ENCODE measurements at regions not wholly inside any gene's neighbourhood (a gene's known extent, or its start where the extent isn't known, plus 50 kb on each side); places are given as distances from the start of the nearest gene placed in this dataset.

DNA sequence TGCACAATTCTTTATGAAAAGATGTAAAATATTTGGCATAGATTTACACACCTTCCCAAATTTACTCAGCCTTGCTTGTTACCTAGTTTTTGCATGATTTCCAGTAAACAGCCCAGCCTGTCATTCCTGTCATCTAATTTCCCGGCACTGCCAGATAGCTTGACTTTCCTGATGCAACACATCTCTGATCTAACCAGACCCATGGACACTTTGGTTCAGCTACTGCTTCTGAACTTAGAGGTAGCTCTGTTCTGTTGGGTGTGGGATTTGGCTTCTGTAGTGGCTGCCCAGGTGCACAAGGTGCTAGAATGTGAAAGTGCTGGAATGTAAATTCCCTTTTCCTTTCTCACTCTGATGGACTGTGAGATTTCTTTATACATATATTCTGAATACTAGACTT, 1033.5 kb downstream of the SLITRK1 start:
- Histone ChIP-seq H3K27me3 (no peaks in the 10 kb centered on the region), H3K9me3 (no peaks in the 10 kb centered on the region), H3K27ac (no peak overlapping the region), H3K4me3 (no peak overlapping the region), H3K4me1 (no peaks in the 10 kb centered on the region), H3K36me3 (no peaks in the 10 kb centered on the region)
- no peak for DNase-seq
- intact Hi-C loops (cut with DNase I; ENCODE audit: low total_unique reads): no loop called here
- TF ChIP-seq, protein P1, sequence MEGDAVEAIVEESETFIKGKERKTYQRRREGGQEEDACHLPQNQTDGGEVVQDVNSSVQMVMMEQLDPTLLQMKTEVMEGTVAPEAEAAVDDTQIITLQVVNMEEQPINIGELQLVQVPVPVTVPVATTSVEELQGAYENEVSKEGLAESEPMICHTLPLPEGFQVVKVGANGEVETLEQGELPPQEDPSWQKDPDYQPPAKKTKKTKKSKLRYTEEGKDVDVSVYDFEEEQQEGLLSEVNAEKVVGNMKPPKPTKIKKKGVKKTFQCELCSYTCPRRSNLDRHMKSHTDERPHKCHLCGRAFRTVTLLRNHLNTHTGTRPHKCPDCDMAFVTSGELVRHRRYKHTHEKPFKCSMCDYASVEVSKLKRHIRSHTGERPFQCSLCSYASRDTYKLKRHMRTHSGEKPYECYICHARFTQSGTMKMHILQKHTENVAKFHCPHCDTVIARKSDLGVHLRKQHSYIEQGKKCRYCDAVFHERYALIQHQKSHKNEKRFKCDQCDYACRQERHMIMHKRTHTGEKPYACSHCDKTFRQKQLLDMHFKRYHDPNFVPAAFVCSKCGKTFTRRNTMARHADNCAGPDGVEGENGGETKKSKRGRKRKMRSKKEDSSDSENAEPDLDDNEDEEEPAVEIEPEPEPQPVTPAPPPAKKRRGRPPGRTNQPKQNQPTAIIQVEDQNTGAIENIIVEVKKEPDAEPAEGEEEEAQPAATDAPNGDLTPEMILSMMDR (IDR thresholded peaks at IDR 0.05): no peak
- TF ChIP-seq POLR2A (IDR thresholded peaks at IDR 0.05): no peak

DNA sequence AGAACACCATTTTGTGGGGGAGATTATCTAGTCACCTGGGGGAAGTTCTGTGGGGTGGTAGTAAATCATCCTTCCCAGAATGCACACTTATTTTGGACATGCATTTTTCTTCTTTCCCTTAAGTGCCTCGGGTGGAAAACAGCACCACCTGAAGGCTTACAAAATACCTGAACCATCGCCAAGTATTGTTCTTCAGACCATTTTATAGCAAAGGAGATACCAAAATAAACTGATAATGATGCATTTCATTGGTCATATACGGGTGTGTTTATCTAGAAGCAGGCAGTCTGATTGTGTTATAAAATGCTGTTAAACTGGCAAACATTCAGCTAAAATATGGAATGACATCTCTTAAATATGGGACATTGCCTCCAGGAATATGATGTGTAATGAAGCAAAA, 1034.7 kb downstream of the SLITRK1 start:
- H3K36me3 ChIP-seq: no peaks in the 10 kb centered on the region
- TF ChIP-seq, protein P1 (IDR thresholded peaks at IDR 0.05): no peak
- TF ChIP-seq POLR2A (IDR thresholded peaks at IDR 0.05): no peak
- H3K27ac ChIP-seq: no peak overlapping the region
- H3K4me1 ChIP-seq: no peaks in the 10 kb centered on the region
- intact Hi-C loops (cut with DNase I; ENCODE audit: low total_unique reads): no loop called here
- no peak for DNase-seq
- no peaks in the 10 kb centered on the region for H3K9me3 ChIP-seq
- H3K4me3 ChIP-seq: no peak overlapping the region
- H3K27me3 ChIP-seq: no peaks in the 10 kb centered on the region

DNA sequence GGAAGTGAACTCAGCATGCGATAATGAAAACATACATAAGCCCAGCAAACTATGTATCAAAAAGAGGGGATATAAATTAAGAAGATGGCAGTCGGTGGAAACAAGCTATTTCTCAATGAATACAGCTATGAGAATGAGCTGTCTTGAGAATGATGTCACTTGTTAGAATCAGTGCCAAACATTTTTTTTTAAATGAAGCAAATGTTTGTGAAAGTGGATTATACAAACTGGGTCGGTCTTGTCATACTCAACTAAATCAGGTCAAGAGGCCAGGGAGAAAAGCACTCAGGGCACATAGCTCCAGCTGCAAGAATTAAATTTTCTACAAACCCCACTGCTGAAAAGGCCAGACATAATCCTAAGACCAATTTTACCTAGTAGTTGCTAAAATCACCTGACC, 1048.4 kb downstream of the SLITRK1 start:
- intact Hi-C loops (cut with DNase I; ENCODE audit: low total_unique reads): no loop called here
- H3K27ac ChIP-seq: no peak overlapping the region

DNA sequence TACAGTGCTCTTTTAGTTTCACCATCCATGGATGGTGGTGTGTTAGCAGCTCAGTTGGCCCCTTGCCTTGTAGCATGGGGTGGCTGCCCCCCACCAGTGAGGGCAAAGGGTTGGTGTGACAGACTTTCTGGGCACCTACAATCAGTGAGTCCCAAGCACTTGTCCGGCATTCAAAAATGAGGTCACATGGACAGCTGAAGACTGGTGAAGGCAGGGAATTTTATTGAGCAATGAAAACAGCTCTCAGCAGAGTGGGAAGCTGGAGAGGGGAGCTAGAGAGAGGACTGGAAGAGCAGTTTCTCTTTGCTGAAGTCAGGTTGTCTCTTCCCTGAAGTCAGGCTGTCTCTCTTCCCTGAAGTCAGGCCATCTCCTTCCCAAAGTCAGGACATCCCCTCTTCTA, 1053.2 kb downstream of the SLITRK1 start:
- Histone ChIP-seq H3K27ac (no peak overlapping the region), H3K9me3 (peaks cover 0 to 4% of the 10 kb centered on the region in 2 donors), H3K27me3 (no peaks in the 10 kb centered on the region), H3K36me3 (no peaks in the 10 kb centered on the region), H3K4me3 (no peak overlapping the region), H3K4me1 (no peaks in the 10 kb centered on the region)
- DNase-seq: no peak
- intact Hi-C loops (cut with DNase I; ENCODE audit: low total_unique reads): no loop called here
- no peak for TF ChIP-seq POLR2A (IDR thresholded peaks at IDR 0.05)
- TF ChIP-seq, protein P1 (IDR thresholded peaks at IDR 0.05): no peak

More for the DNA sequence above, 1048.4 kb downstream of the SLITRK1 start:
- no peaks in the 10 kb centered on the region for H3K36me3 ChIP-seq
- H3K4me3 ChIP-seq: no peak overlapping the region
- peaks cover 0 to 4% of the 10 kb centered on the region in 2 donors for H3K9me3 ChIP-seq
- TF ChIP-seq, protein P1 (IDR thresholded peaks at IDR 0.05): no peak
- no peak for TF ChIP-seq POLR2A (IDR thresholded peaks at IDR 0.05)
- DNase-seq: no peak
- no peaks in the 10 kb centered on the region for H3K27me3 ChIP-seq
- H3K4me1 ChIP-seq: no peaks in the 10 kb centered on the region

DNA sequence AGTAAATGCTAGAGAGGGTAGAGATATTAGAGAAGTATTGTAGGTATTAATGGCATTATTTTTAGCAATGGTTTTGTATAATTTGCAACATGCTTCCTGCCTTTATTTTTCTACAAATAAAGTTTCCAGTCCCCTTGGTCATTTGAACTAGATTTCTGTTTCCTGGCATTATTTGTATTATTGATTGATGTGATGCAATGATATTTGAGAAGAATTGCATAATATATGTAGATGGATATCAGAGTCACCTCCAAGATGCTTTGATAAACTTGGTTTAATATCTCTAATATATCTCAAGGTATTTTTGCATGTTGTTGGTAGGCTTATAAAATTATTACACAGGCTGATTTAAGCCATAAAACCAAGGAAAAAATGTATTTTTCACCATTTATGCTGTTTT, 1054.5 kb downstream of the SLITRK1 start:
- Histone ChIP-seq H3K4me3 (no peak overlapping the region), H3K27ac (no peak overlapping the region)
- TF ChIP-seq, protein P1 (IDR thresholded peaks at IDR 0.05): no peak
- no peak for TF ChIP-seq POLR2A (IDR thresholded peaks at IDR 0.05)

More for the DNA sequence above, 1054.5 kb downstream of the SLITRK1 start:
- Histone ChIP-seq H3K36me3 (no peaks in the 10 kb centered on the region), H3K9me3 (peaks cover 0 to 4% of the 10 kb centered on the region in 2 donors), H3K27me3 (no peaks in the 10 kb centered on the region), H3K4me1 (no peaks in the 10 kb centered on the region)
- DNase-seq: no peak
- intact Hi-C loops (cut with DNase I; ENCODE audit: low total_unique reads): no loop called here
